Skeletal muscle cell (primary cell): ENCODE measurements at regions not wholly inside any gene's neighbourhood (a gene's known extent, or its start where the extent isn't known, plus 50 kb on each side); places are given as distances from the start of the nearest gene placed in this dataset.

ENCODE experiments used
- DNase-seq: peaks from one replicate; pipeline ENCODE4 v3.0.0-alpha.2; 2010; ENCODE audit warnings: low read depth
- H3K4me3 ChIP-seq: 2 replicates; pipeline ENCODE4 v1.5.1; 2011; ENCODE audit warnings: low read depth, mild to moderate bottlenecking, control low read depth, low read length, moderate library complexity

DNA sequence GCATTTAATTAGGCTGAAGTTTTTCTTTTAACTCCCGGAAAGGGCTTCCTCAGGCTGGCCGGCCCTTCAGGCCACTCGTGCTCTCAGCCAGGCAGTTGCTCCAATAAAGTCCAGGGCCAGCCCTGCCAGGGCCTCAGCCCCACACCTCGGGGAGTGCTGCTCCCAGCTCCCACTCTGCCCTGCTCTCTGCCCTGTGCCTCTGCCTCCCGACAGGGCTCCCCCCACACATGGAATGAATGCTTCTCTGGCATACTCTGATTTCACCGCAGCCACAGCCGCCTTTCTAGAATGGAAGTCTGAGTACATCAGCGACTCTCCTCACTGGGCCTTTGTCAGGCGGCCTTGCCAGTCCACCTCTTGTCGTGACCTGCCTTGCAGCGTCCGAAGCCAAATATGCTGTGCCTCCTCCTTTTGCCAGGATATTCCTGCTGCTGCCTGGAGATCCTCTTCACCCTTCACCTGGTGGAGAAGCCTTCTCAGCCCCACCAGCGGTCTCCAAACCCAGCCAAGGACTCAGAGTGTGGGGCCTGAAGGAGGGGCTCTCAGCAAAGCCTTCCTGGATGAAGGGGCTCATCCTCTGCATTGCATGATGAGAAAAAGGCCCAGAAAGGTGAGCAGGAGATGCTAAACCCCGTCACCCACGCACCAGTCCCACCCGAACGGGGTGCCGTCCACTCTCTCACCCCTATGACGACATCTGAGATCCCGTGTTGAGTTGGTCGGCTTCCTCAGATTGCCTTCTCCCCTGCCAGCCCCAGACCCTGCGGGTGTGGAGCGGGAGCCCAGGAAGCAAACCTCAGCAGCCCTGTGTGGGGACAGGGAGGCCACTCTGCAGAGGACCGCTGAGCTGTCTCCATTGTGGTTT is 472.7 kb upstream of the HS6ST1 start:
- DNase-seq = no peak
- H3K4me3 ChIP-seq = no peak overlapping the region

DNA sequence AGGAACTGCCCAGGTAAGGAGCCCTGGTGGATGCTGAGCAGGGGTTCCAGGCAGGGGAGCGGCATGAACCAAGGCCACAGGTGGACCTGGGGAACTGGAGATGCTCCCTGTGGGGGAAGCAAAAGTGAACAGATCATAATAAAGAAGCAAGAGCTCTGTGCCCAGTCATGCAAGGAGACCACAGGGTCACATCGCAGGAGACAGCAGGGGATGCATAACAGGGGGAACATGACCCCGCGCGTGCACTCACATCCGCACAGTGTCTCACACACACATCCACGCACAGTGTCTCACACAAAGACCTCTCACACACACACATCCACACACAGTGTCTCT is 473.3 kb upstream of the HS6ST1 start:
- DNase-seq = no peak
- H3K4me3 ChIP-seq = no peak overlapping the region

DNA sequence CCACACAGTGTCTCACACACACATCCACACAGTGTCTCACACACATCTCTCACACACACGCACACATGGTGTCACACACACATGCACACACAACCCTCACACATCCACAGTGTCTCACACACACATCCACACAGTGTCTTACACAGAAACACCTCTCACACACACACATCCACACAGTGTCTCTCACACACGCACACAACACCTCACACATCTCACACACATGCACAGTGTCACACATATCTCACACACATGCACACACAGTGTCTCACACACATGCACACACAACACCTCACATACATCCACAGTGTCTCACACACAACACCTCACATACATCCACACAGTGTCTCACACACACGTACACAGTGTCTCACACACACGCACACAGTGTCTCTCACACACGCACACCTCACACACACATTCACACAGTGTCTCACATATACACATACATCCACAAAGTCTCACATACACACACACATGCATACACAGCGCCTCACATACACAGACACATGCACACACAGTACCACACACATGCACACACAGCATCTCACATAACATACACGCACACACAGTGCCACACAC is 473.9 kb upstream of the HS6ST1 start:
- DNase-seq = no peak

DNA sequence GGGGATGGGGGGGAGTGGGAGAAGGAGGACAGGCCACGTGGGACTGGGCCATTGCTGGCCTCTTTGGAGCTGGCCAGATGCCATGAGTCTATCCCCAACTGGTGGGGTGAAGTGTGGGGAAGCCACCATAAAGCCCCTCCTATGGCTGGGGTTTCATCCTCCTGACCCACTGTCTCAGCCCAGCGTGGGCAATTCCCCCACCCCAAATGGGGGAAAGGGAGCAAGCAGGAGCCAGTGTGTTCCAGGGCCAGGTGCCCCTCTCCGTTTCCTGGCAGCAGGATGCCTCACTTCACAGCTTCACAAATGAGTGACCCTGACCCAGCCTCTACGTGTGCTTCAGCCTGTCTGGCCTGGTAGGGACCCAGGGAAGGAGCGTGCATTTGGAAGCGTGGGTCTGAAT is 474.7 kb upstream of the HS6ST1 start:
- no peak for DNase-seq
- H3K4me3 ChIP-seq = no peak overlapping the region

More for the DNA sequence above, 473.9 kb upstream of the HS6ST1 start:
- no peak overlapping the region for H3K4me3 ChIP-seq

DNA sequence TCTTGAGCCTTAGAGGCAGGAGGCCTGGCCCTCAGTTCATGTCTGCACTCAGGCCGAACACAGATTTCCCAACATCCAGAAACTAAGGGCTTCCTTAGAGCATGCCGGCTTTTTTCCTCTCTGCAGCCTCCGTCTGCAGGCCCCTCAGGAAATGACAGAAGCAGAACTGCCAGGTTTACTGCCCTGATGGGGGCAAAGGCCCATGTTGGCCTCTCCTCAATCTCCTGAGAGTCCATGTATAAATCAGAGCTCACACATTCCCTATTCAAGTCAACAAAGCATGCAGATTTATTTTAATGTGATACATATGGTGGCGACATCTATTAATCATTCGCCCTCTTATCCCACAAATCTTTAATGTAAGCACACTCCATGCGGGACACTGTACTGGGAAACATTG is 475.6 kb upstream of the HS6ST1 start:
- no peak for DNase-seq

DNA sequence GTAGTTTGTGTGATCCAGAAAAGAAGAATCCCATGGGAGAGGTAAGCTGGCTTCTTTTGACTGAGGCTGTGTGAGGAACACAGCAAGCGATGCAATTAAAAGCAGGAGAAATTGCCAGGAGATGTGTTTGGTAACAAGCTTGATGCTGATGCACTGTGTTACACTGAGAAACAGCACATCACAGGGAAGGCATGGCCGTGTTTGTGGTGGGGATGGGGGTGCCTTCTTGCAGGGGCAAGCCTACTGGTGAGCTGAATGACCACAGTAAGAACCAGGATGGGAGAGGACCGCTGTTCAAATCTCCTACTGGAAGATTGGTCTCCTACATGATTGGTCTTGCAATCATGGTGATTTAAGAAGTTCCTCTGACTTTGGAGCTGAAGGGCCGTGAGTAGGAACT is 477.7 kb upstream of the HS6ST1 start:
- H3K4me3 ChIP-seq = no peak overlapping the region
- DNase-seq = no peak

More for the DNA sequence above, 475.6 kb upstream of the HS6ST1 start:
- H3K4me3 ChIP-seq = no peak overlapping the region

DNA sequence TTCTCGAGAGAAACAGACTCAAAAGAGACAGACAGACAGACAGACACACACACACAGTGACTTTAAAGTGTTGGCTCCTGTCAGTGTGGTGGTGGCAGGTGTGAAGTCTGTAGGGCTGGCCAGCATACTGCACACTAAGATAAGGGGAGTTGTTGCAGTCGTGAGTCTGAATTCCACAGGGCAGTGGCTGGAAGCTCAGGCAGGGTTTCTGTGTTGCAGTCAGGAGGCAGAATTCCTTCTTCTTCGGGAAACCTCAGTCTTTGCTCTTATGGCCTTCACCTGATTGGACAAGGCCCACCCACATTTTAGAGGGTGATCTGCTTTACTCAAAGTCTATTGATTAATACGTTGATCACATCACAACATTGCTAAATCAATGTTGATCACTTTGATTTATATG is 478.4 kb upstream of the HS6ST1 start:
- no peak overlapping the region for H3K4me3 ChIP-seq
- no peak for DNase-seq

DNA sequence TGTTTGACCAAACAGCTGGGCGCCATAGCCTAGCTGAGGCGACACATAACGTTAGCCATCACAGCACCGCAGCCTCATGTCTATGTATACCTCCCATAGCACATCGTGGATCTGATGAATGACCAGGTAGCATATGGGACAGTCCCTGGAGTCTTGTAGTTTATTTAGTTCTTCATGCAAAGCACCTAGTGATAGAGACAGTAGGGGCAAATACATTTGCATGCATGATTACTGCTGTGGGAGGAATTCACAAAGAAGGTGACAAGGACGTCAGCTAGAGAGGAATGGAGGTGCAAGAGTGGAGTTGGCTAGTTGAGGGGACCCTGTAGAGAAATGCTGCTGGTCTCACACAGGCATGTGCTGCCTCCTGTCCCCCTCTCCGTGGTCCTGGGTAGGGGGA is 478.9 kb upstream of the HS6ST1 start:
- H3K4me3 ChIP-seq = no peak overlapping the region
- no peak for DNase-seq

DNA sequence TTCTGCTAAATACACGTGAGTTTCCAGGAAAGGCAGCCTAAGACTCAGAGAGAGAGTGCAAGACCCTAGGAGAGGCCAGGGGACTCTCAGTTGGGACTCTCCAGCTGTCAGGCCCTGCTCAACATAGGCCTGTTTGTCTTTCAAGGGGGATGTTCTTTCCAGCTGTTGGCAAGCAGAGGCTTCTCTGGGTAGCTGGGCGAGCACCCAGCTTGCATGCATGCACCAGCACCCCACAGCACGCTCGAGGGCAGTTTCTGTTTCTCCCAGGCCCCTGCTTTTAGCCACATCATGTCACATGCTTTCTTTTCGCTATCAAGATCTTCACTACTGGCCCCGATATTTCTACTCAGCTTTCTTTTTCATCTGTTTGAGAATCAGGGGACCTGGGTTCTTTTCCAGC is 479.3 kb upstream of the HS6ST1 start:
- H3K4me3 ChIP-seq = no peak overlapping the region
- DNase-seq = no peak

DNA sequence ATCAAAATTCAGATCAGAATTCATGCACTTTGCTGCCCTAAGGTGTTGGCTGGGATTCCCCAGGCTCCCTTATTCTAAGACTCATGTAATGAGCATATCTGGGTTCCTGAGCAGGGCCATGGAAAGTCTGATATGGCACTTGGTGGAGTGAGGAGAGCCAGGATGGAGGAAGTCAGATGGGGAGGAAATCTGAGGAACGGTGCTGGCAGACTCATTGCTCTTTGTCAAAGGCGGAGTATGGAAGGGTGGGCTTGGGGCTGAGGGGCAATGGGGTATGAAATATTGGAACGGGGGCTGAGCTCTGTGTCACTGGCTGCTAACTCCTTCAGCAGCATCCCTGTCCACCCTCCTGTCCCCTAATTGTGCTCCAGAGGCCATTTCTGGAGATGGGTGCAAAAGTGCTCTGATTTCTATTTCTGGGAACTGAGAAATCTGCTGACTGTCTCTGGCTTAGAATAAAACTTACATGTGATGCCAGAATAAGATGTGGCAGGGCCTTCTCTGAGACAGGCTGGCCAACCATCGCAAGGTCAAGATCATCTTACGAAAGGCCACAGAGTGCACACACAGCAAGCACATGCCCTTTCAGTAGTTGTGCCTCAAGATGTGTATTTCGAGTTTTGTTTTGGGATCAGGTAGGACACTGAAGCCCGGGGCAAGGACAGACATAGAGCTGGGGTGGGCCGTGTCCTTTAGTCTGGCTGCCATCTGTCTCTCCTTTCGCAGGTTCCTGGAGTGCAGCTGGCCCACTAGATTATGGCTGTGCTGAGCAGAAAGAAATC is 480.0 kb upstream of the HS6ST1 start:
- H3K4me3 ChIP-seq = no peak overlapping the region
- DNase-seq = no peak

DNA sequence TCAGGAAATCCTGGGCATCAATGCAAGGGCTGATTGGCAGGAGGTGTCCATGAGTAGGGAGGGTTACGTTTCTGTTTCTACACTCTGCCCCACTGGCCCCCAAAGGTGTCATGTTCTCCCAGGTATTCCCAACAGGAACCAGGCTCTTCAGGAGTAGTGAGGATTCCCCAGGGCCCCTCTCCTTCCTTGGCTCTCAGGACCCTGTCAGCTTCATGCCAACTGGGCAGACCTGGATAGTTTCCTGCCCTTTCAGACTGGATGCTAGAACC is 480.6 kb upstream of the HS6ST1 start:
- DNase-seq = no peak
- H3K4me3 ChIP-seq = no peak overlapping the region

DNA sequence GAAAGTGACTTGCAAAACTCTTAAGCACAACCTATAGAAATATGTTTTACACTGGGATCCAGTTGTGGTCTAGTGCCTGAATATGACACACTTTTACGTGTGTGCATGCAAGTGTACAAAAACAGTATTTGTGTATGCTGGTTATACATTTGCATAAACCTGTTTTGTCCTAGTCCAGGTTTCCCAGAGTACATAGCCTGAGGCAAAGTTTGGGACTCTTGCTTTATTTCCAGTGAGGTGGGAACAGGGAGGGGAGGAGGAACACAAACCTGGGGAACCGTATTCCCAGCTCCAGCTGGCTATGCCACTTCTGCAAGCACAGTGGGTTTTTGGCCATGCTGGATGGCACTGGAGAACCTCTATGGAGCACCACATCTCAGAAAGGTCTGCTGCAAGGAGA is 481.1 kb upstream of the HS6ST1 start:
- DNase-seq = no peak
- H3K4me3 ChIP-seq = no peak overlapping the region

DNA sequence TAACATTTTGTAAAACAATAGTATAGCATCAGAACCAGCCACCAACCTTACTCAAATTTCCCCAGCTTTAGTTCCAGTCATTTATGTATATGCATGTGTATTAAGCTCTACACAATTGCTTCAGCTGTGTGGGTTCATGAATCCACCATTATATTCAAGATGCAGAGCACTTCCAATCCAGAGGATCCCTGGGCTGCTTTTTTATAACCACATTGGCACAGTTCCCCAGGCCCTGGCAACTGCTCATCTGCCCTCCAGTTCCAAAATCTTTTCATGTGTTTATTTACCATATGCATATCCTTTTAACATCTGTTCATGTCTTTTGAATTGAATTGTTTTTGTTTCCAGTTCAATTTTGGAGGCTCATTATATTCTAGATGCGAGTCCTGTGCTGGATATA is 482.9 kb upstream of the HS6ST1 start:
- DNase-seq = no peak
- no peak overlapping the region for H3K4me3 ChIP-seq

DNA sequence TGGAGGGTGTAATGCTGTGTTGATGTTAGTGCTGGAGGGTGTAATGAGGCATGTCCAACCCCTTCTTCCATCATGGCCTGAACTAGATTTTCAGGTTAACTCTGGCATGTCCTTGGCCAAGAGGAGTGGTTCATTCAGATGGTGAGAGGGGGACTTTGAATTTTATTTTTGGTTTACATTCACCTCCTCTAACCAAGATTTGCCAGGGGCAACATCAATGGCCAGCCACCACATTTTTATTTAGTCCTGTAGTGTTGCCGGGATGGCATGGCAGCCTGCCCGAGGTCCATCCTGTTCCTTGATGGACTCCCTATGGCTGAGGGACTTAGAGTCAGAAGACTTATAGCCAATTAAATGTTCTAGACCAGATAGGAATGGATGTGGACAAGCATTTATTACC is 484.6 kb upstream of the HS6ST1 start:
- DNase-seq = no peak
- H3K4me3 ChIP-seq = no peak overlapping the region

DNA sequence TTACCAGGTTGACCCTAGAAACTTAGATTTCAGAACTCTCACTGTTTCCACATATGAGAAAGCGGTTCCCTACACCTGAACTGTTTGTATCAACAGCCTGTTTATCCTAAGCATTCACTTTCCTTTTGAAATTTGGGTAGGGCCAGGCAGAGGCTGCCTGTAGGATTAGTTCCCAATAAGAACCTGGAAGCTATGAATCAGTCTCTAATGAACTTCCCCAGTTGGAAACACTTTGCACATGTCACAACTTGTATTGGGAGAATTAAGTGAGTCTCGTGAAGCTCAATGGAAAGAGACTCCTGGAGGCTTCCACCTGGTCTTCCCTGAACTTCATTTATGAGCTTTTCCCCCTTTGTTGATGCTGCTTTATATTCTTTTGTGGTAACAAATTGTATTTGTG is 486.6 kb upstream of the HS6ST1 start:
- no peak overlapping the region for H3K4me3 ChIP-seq
- DNase-seq = no peak

DNA sequence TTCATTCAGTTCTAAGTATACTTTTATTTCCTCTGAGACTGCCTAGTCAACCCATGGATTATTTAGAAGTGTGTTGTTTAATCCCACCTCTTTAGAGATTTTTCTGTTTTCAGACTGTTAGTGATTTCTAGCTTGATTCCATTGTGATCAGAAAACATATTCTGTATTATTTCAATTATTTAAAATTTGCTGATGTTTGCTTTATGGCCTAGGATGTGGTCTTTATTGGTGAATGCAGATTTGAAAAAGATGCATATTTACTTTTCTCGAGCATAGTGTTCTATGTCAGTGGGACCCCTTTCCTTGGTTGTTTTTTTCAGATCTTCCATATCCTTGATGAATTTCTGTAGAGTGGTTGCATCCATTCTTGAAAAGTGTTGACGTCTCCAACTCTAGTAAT is 487.2 kb upstream of the HS6ST1 start:
- H3K4me3 ChIP-seq = no peak overlapping the region
- no peak for DNase-seq

DNA sequence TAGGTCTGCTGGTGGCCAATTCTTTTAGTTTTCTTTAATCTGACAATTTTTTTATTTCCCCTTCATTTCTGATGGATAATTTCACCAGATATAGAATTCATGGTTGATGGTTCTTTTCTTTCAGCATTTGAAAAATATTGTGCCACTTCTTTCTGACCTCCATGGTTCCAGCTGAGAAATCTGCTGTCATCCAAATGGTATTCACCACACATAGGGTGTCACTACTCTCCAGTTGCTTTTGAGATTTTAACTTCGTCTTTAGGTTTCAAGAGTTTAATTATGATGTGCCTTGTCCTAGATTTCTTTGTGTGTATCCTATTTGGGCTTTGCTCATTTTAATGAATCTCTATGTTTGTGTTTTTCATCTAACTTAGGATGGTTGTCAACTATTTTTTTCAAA is 488.6 kb upstream of the HS6ST1 start:
- no peak for DNase-seq
- H3K4me3 ChIP-seq = no peak overlapping the region

DNA sequence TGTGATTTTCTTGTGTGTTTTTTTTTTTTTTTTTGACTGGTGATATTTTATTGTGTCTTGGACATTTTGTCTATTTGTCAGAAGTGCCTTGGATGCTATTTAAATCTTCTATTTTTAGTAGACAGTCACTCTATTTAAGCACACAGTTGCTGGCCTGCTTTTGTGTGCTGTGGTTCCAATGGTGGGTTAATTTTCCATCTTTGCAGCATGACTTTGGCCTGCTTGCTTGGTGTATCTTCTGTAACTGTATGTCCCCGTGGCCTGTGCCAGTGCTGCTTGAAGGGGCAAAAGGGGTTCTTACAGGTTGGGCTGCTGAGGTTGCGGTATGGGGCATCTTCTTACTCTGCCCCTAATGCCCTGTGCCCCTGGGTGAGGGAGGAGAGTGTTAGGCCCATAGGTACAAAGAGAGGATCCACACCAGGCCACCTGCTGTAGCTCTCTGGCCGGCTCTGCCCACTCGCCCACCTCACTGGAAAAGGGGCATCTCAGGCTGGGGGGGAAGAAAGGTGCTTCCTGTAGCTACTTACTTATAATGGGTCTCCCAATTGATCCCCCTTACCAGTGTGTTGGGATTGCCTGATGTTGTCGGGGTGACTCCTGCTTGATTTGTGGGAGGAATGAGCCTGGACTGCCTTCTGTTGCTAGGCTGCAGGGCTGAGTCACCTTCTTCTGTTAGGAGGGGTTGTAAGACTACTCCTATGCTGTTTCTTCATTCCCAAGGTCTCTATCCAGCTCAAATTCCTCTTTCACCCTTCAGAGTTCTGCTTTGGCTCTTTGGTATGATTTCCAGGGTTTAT is 490.0 kb upstream of the HS6ST1 start:
- no peak for DNase-seq
- H3K4me3 ChIP-seq = no peak overlapping the region

DNA sequence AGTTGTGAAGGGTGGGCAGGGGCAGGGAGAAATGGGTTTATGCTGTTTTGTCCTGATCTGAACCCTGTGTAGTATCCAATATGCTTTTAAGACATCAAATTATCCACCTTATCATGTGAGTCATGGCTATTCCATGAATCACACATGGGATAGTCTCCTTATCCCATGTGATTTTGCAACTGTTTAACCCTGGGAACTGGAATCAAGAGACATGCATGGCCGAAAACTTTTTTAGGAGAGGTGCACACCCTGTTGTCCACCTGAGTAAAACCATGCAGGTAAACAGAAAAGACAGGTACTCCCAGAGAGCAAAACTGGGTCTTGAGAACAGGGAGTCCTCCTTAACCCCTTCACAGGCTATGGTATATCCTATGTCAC is 490.6 kb upstream of the HS6ST1 start:
- no peak overlapping the region for H3K4me3 ChIP-seq
- no peak for DNase-seq

DNA sequence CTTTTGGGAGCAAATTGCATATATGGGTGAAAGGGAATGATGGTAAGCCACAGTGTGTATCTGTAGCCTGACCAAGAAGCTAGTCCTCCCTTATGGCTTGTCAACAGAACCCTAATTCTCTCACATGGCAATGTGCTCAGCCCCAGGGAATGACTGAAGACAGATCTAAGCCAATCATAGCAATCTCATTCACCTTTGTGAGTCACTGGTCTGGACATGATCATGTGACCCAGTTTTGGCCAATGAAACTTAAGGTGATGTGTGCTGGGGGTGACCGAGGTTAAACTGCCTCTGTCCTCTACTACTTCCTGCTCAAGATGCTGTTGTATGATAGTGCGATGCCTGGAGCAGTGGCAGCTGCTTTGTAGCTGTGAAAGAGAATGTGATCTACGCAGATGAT is 491.2 kb upstream of the HS6ST1 start:
- DNase-seq = no peak

More for the DNA sequence above, 491.2 kb upstream of the HS6ST1 start:
- H3K4me3 ChIP-seq = no peak overlapping the region
